ENCODE measurements at regions not wholly inside any gene's neighbourhood (a gene's known extent, or its start where the extent isn't known, plus 50 kb on each side); places are given as distances from the start of the nearest gene placed in this dataset.

- ChIA-PET POLR2A (no interaction called here), CTCF (no interaction called here), RAD21 (ENCODE audit: low non-redundant PET in 1 of 2, low total read pairs in 2 of 2, uncharacterized antibody in 2 of 2, unreplicated experiment in 2 of 2) (no interaction called here)
- no TSS peak for BruUV-seq (replicated peaks)
- Histone ChIP-seq H3K4me3 (replicated peaks in 1 of 2; ENCODE audit: low read depth in 1 of 2, low read length in 2 of 2) (no peak overlapping the region), H3K4me2 (ENCODE audit: low read length) (no peak overlapping the region), H3K36me3 (ENCODE audit: control insufficient read depth in 1 of 2, insufficient read depth in 2 of 2, low read length in 2 of 2) (no peaks in the 10 kb centered on the region), H3K27me3 (ENCODE audit: insufficient read depth, low read length) (no peaks in the 10 kb centered on the region), H3K79me2 (ENCODE audit: insufficient read depth, low read length) (no peaks in the 10 kb centered on the region), H3K27ac (ENCODE audit: low read depth, low read length) (no peak overlapping the region), H2AFZ (ENCODE audit: low read depth, low read length, poor library complexity, severe bottlenecking) (no peak overlapping the region), H3K9ac (ENCODE audit: low read length) (no peak overlapping the region), H3K9me3 (ENCODE audit: control insufficient read depth in 1 of 2, insufficient read depth in 1 of 2, low read depth in 1 of 2, low read length in 2 of 2) (peaks cover 0 to 11% of the 10 kb centered on the region in 2 experiments; a peak in 2 of 4 replicates), H3K4me1 (ENCODE audit: control insufficient read depth in 1 of 2, insufficient read depth in 2 of 2, low read length in 2 of 2) (no peaks in the 10 kb centered on the region), H4K20me1 (ENCODE audit: insufficient read depth) (no peaks in the 10 kb centered on the region), H3K9me2 (ENCODE audit: insufficient read depth) (no peaks in the 10 kb centered on the region)
- DNase-seq (ENCODE audit: low read depth, low spot score) (no peak), ATAC-seq (no peak)
- intact Hi-C loops (cut with micrococcal nuclease), result no loop called here
- TF ChIP-seq TCF7L2 (IDR thresholded peaks at IDR 0.05; ENCODE audit: borderline replicate concordance, extremely low read depth, insufficient read depth, insufficient read length), result no peak
- TF ChIP-seq SRF (IDR thresholded peaks at IDR 0.05; ENCODE audit: low read depth), result no peak
- TF ChIP-seq FOSL1 (IDR thresholded peaks at IDR 0.05; ENCODE audit: low read depth), result no peak
- no peak for TF ChIP-seq ATF3 (IDR thresholded peaks at IDR 0.05)
- no peak for TF ChIP-seq ZNF274 (IDR thresholded peaks at IDR 0.05; ENCODE audit: low read depth, low read length)
- TF ChIP-seq POLR2A (IDR thresholded peaks at IDR 0.05; ENCODE audit: borderline replicate concordance, extremely low read depth, insufficient read depth, insufficient read length), result no peak
- TF ChIP-seq ELF1 (IDR thresholded peaks at IDR 0.05; ENCODE audit: borderline replicate concordance, low read depth), result no peak
- TF ChIP-seq CTCF (IDR thresholded peaks at IDR 0.05 in 2 of 3, conservative IDR thresholded peaks at IDR 0.05 in 1 of 3; ENCODE audit: borderline replicate concordance in 1 of 3, insufficient read depth in 1 of 3, low read depth in 2 of 3, low read length in 2 of 3), result no peak
- no peak for TF ChIP-seq REST (IDR thresholded peaks at IDR 0.05; ENCODE audit: low read depth)
These were observed 639.7 kb downstream of the TDRD15 start for GRCh38 chr2:21763501-21763900.
